NT2/D1 (cell line): ENCODE measurements at regions not wholly inside any gene's neighbourhood (a gene's known extent, or its start where the extent isn't known, plus 50 kb on each side); places are given as distances from the start of the nearest gene placed in this dataset.

ENCODE experiments used
- YY1 ChIP-seq: IDR thresholded peaks from 2 replicates; pipeline ENCODE4 v1.6.1; 2011; ENCODE audit not compliant: insufficient read length, insufficient read depth
- ZNF274 ChIP-seq: IDR thresholded peaks from 2 replicates; pipeline ENCODE4 v1.6.1; 2011; ENCODE audit warnings: mild to moderate bottlenecking, low read depth, low read length

- TF ChIP-seq ZNF274 (no peak), YY1 (no peak)
Observed at GRCh38 chr5:173768891-173769290, 119.3 kb upstream of the CPEB4 start.
